Stomach (tissue), 8 donors: ENCODE measurements at regions not wholly inside any gene's neighbourhood (a gene's known extent, or its start where the extent isn't known, plus 50 kb on each side); places are given as distances from the start of the nearest gene placed in this dataset.

ENCODE experiments used
- DNase-seq, 2 donors: peaks; one replicate each; pipeline versions ENCODE4 v3.0.0 to v3.0.0-alpha.2; 2013 to 2019
- H3K27ac ChIP-seq, 5 donors: fragments of 200-600 bp in 4 of 5; sonication (generic) in 4 of 5; one replicate each; pipeline ENCODE4 v1.5.1; 2013 to 2019; ENCODE audit warnings: mild to moderate bottlenecking in 1 of 5, moderate library complexity in 1 of 5
- H3K27me3 ChIP-seq, 3 donors: fragments of 200-600 bp; sonication (generic); one replicate each; pipeline ENCODE4 v1.5.1; 2017 to 2019; ENCODE audit warnings: mixed run types in 1 of 3
- H3K36me3 ChIP-seq, 4 donors: fragments of 200-600 bp; sonication (generic); 1 replicate in 3 of 4; 2 replicates in 1 of 4; pipeline ENCODE4 v1.5.1; 2016 to 2019
- H3K4me1 ChIP-seq, 4 donors: fragments of 200-600 bp; sonication (generic); one replicate each; pipeline ENCODE4 v1.5.1; 2016 to 2019
- H3K4me3 ChIP-seq, 4 donors: fragments of 200-600 bp; sonication (generic) in 3 of 4; one replicate each; pipeline ENCODE4 v1.5.1; 2016 to 2019; ENCODE audit warnings: mild to moderate bottlenecking in 1 of 4
- H3K9me3 ChIP-seq, 4 donors: fragments of 200-600 bp; sonication (generic); one replicate each; pipeline ENCODE4 v1.5.1; 2016 to 2019
- EP300 ChIP-seq: sonication (generic); formaldehyde crosslinking; IDR thresholded peaks from one replicate; pipeline ENCODE4 v1.6.1; 2017; ENCODE audit warnings: antibody characterized with exemption
- POLR2A ChIP-seq, 4 donors: fragments of 450-650 bp; IDR thresholded peaks; one replicate each; pipeline ENCODE4 v1.6.1; 2016; ENCODE audit warnings: antibody characterized with exemption in 4 of 4, control low read depth in 2 of 4, mild to moderate bottlenecking in 1 of 4, moderate library complexity in 1 of 4
- POLR2AphosphoS5 ChIP-seq, 3 donors: sonication (generic); formaldehyde crosslinking; IDR thresholded peaks; one replicate each; pipeline ENCODE4 v1.6.1; 2016; ENCODE audit warnings: antibody characterized with exemption in 3 of 3
- WGBS, 5 donors: extraction: QIAGEN DNeasy Blood & Tissue Kit in 3 of 5; methylation state at CpG; one replicate each; pipeline versions ENCODE4 v1.1.5 to v1.1.7; 2013 to 2018; 5-methylcytosine and 5-hydroxymethylcytosine counted together
- intact Hi-C: fragments of 100-400 bp; cut with DNase I; formaldehyde crosslinking; loops from one replicate; pipeline ENCODE4 v1.15.1; 2023; ENCODE audit warnings: low total_unique reads
- TF ChIP-seq, protein P1 (sequence below), 7 experiments: fragments of 450-650 bp in 4 of 7; fragments of 200-600 bp in 3 of 7; sonication (generic) in 3 of 7; IDR thresholded peaks; one replicate each; pipeline ENCODE4 v1.5.1; 2016 to 2019; ENCODE audit warnings: antibody characterized with exemption in 7 of 7, control low read depth in 2 of 7, mild to moderate bottlenecking in 1 of 7
- donor health status: healthy with polysubstance abuse.
- donor health status: Bipolar disorder and iron deficiency.
- donor health status: healthy.

DNA sequence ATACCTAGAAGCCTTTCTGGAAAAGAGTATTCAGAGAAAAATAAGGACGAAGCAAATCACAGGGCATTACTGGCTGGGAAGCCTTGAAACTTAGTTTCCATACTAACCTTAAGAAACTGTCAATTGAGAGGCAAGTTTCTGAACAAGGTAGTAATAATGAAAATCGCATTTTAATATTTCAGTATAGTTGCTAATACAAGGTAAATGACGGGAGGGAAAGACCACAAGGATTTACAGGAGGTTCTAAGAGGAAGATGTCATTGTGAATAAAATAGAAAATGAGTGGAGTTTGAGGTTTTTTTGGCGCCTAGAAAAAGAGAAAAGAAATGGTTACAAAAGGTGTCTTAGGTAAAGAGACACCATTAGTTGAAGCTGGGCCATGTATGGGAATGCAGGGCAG lies 53.9 kb upstream of the AIG1 start:
- Histone ChIP-seq H3K4me3 (no peak overlapping the region), H3K27ac (no peak overlapping the region), H3K9me3 (no peaks in the 10 kb centered on the region), H3K36me3 (no peaks in the 10 kb centered on the region), H3K27me3 (no peaks in the 10 kb centered on the region), H3K4me1 (no peaks in the 10 kb centered on the region)
- TF ChIP-seq POLR2AphosphoS5 (IDR thresholded peaks at IDR 0.05): no peak
- WGBS, 5 donors: 79 to 94% (median 92%) methylated on average over 4 of the region's 4 CpGs
- DNase-seq: no peak
- intact Hi-C loops: no loop called here

DNA sequence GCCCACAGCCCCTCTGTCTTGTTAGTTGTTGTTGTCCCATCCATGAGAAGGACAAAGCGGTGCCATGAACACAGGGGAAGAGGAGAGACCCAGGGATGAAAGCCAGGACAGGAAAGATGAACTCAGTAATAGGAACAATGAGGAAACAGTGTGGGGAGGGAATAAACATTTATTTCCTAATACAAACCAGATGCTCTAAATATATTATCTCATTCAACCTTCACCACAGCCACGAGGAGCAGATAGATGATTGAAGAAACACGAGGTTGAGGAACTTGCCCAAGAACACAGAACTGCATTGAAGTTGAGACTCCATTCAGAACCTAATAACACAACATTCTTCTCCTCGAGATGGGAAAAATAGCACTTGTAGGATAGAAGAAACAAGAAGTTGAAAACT lies 53.0 kb upstream of the AIG1 start:
- H3K4me1 ChIP-seq: no peaks in the 10 kb centered on the region
- intact Hi-C loops: no loop called here
- TF ChIP-seq EP300 (no peak), POLR2A (IDR thresholded peaks at IDR 0.05) (no peak), POLR2AphosphoS5 (IDR thresholded peaks at IDR 0.05) (no peak)
- TF ChIP-seq, protein P1, sequence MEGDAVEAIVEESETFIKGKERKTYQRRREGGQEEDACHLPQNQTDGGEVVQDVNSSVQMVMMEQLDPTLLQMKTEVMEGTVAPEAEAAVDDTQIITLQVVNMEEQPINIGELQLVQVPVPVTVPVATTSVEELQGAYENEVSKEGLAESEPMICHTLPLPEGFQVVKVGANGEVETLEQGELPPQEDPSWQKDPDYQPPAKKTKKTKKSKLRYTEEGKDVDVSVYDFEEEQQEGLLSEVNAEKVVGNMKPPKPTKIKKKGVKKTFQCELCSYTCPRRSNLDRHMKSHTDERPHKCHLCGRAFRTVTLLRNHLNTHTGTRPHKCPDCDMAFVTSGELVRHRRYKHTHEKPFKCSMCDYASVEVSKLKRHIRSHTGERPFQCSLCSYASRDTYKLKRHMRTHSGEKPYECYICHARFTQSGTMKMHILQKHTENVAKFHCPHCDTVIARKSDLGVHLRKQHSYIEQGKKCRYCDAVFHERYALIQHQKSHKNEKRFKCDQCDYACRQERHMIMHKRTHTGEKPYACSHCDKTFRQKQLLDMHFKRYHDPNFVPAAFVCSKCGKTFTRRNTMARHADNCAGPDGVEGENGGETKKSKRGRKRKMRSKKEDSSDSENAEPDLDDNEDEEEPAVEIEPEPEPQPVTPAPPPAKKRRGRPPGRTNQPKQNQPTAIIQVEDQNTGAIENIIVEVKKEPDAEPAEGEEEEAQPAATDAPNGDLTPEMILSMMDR (IDR thresholded peaks at IDR 0.05): no peak
- H3K27me3 ChIP-seq: no peaks in the 10 kb centered on the region
- no peak overlapping the region for H3K4me3 ChIP-seq
- WGBS, 5 donors: 59 to 83% (median 70%) methylated on average over 4 of the region's 4 CpGs
- no peaks in the 10 kb centered on the region for H3K36me3 ChIP-seq
- H3K9me3 ChIP-seq: no peaks in the 10 kb centered on the region
- no peak overlapping the region for H3K27ac ChIP-seq
- no peak for DNase-seq

- no peaks in the 10 kb centered on the region for H3K4me1 ChIP-seq
- intact Hi-C loops: no loop called here
- WGBS, 5 donors: 76 to 88% (median 85%) methylated on average over 3 of the region's 3 CpGs
- no peaks in the 10 kb centered on the region for H3K27me3 ChIP-seq
- H3K4me3 ChIP-seq: no peak overlapping the region
- DNase-seq: no peak
- no peaks in the 10 kb centered on the region for H3K9me3 ChIP-seq
- no peak overlapping the region for H3K27ac ChIP-seq
- TF ChIP-seq POLR2AphosphoS5 (IDR thresholded peaks at IDR 0.05) (no peak), POLR2A (IDR thresholded peaks at IDR 0.05) (no peak), EP300 (no peak)
- TF ChIP-seq, protein P1 (IDR thresholded peaks at IDR 0.05): no peak
- H3K36me3 ChIP-seq: no peaks in the 10 kb centered on the region
These were observed 50.8 kb upstream of the AIG1 start for GRCh38 chr6:143009851-143010250.
